GM19463 (cell line): ENCODE measurements at regions not wholly inside any gene's neighbourhood (a gene's known extent, or its start where the extent isn't known, plus 50 kb on each side); places are given as distances from the start of the nearest gene placed in this dataset.

Experiments used
- ATAC-seq: cut with Tn5 transposase; IDR thresholded peaks from one replicate; pipeline ENCODE4 v1.9.1; 2021; ENCODE audit warnings: mild to moderate bottlenecking, moderate library complexity; ENCODE audit not compliant: unreplicated experiment

DNA sequence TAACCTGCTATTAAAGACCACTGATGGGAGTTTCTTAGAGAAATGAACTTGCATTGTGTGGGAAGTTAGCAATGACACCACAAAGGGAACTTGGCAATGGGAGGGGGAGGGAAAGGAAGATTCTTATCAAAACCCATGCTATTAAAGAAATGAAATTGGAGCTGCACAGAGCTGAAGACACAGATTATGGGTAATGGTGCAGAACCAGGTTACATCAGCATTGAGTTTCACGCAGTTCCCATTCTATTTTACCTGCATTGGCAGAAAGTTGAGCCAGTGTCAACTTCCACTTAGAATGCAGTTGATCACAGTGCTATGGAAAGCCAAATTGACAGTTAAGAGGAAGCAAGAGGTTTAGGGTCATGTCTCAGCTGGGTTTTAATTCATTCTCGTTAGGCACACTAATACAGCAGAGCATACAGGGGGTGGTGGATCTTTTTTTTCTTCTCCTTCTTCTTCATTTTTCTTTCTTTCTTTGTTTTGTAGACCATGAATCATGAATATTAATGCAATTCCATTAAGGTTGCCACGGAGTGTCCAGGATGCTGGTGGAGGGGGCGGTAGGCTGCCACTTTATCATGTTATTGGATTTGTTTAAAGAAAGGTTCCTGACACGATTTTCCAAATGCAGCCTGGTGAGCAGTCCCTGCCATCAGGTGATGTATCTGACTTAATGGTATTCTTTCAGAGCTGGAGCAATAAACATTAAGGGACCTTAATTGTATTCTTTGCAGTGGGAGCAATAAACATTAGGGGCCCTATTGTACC lies 1092.0 kb upstream of the MAP3K7 start:
- ATAC-seq, result no peak

DNA sequence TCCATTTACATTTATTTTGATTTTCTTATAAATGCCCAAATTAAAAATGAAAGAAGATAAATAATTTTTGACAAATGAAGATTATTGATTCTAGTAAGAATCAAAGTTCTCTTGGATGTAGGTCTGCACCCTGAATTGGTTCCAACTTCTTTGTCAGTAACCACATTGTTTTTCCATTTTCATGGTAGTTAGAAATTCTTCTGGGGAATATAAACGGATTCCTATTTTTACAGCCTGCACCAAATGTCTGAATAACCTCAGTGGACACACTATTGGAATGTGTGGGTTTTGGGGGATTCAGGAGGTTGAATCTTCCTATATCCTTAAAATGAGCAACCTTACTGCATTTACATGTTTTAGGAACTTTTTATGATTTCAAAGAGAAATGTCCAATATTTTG lies 1085.3 kb upstream of the MAP3K7 start:
- ATAC-seq, result no peak

DNA sequence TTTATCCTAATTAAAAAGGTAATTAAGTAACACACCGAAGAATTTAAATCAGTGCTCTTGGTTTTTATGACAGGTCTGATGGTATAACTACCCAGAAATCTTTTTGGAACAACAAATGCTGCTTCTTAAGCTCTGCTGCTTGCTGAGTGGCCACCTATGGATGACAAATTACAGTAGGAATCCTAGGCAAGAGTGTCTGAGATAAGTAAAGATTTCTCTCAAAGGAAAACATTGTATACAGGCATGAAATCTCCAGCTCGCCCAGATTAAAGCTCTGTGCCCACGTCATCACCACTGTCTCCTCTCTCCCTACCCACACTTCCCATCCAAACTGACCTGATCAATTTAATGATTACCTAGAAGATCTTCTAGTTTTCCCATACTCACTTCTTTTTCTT lies 1083.0 kb upstream of the MAP3K7 start:
- ATAC-seq, result no peak

DNA sequence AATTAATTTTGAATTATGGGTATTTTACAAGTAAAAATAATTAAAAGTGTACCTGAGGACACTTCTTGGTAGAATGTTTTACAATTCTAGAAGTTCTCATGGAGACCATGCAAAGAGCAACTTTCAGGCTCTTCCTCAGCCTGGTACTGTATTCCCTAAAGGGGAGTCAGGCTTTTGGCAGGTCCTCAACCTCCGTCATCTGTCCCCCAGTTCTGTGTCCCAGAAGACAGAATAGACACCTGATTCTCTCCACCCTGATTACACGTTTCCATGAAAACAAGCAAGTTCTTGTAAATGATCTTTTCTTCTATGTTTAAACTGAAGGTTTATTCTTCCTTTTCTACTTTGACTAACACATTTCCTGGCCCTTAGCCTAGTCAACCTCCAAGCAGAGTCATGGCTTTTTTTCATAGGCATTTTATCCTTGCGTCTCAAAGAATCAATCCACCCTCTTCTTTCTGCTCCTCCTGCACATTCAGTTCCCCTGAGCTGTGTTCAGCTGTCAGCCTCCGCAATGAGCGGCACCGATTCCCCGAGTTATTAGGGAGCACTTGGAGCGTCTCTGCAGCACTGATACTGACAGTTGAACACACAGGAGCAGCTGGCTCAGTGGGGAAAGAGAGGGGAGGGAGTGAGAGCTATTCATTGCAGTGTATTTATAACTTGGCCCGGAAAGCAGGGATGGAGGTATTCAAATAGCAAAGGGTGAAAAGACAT lies 1082.4 kb upstream of the MAP3K7 start:
- ATAC-seq, result no peak

DNA sequence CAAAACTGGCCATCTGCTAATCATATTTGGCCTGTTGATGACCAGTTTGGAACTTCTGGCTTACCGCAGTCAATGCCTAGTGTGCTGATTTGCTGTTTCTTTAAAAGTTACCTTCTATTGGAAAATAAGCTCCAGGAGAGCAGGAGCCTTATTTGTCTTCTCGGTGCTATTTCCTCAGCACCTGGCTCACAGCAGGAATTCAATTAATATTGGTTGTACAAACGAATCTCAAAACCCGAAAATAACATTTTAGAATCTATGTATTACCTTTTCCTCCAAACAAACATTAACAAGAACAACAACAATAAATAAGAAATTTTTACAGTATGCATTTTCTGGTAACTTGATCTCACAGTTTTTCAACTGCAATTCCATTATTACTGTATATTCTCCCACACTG lies 1080.7 kb upstream of the MAP3K7 start:
- ATAC-seq, result no peak

DNA sequence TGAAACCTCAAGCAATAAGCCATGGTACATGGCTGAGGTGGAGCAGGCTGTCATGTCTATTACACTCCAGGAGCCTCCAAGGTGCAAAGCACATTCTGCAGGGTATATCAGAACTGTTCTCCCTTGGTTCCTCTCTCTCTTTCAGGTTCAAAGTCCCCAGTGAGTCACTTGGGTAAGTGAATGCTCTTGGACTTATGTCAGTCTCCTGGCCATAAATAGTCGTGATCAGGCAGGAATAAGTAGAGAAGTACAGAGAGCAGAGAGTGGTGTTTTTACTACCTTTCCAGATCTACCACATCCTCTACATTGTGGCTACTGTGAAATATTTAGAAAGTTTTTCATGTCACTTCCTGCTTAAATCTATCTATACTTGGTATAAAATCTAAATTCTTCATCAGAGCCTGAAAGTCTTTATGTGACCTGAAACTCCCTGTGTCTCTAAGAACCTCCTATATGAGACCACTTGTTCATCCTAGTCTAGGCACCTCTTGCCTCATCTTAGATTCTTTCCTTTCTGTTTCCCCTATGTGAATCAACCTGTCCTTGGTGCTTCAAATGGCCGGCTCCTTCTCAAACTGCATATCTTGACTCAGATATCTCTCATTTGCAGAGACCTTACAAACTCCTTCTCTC lies 1077.6 kb upstream of the MAP3K7 start:
- ATAC-seq, result peak; percentile 81

DNA sequence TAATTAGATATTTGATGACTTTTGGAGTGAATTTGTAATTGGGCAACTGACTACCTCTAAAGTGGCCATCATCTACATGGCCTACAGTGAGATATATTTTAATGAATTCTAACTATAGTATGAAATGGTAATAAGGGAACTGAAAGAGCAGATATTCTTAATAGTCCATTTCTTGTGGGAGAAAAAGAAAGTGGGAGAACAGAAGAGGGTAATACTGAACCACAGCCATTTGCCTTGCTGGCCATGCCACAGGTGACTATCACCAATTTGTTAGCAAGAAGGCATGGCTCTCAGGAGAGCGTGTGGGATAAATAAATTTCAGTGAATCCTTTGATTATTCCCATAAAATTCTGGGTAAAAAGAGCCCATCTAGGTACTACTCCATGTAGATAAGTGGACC lies 1074.0 kb upstream of the MAP3K7 start:
- ATAC-seq, result no peak

DNA sequence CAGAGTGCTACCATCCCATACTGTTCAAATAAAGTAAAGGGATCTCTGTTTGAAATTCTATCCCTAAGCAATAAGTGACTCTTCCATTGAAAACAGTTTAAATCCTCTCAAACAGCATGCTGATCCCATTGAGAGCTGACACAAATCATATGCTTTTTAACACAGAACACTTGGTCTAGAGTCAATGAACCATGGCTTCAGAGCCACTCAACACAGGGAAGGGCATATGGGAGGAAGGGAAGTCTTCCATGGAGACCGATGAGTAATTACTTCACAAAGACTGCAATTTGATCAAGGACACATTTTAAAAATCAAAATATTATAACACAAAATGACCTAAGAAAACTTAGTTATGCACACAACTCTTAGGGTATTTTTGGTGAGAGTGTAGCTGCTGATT lies 1073.0 kb upstream of the MAP3K7 start:
- no peak for ATAC-seq

DNA sequence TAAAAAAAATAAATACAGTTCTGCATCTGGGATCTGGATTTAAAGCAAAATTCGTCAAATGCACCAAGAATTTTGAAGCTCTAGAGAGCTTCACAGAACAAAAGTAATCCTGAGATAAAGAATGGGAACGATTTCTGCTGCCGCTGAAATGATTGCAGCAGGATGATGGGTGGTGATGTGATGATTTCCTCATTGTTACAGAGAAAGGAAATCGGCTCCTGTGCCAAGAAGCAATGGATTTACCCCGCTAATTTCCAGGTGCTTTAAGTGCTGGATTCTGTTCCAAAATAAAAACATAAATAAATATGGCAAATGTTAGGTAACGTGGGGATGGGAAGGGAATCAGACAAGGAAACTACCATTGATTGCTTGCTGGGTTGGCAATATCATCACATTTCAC lies 1067.9 kb upstream of the MAP3K7 start:
- no peak for ATAC-seq

DNA sequence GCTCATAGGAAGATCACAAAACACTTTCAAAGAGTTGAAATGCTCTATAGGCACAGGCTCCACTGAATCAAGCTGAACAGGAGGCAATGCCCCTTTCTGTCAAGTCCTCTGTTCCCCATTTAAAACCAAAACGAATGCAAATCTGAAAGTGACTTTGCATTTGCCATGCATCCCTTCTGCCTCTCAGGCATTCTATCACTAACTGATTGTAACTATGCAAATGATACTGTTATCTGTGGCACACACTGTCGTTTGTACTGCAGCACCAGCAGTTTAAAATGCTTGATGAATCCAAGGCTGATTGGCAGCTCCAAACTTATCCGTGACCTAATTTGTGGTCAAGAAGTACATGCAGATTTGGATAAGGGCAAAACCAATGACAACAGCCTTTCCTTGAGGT lies 1067.5 kb upstream of the MAP3K7 start:
- no peak for ATAC-seq

DNA sequence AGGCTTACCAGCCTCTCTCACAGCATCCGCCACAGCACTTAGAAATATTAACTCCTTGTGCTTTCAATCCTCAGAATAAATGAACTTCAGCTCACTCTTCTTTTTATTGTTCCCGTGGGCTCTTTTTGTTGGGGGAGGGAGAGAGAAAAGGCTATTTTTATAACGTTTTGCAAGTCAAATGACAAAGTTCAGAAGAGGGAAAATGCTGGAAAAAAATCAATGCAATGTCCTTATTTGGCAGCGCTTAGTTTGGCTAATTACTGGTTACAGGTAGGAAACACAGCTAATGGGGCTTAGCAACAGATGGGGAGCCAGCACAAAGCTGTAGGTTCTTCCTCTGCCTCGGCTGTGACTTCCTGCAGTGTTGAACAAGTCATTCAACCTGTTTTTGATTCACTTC lies 1067.0 kb upstream of the MAP3K7 start:
- no peak for ATAC-seq

DNA sequence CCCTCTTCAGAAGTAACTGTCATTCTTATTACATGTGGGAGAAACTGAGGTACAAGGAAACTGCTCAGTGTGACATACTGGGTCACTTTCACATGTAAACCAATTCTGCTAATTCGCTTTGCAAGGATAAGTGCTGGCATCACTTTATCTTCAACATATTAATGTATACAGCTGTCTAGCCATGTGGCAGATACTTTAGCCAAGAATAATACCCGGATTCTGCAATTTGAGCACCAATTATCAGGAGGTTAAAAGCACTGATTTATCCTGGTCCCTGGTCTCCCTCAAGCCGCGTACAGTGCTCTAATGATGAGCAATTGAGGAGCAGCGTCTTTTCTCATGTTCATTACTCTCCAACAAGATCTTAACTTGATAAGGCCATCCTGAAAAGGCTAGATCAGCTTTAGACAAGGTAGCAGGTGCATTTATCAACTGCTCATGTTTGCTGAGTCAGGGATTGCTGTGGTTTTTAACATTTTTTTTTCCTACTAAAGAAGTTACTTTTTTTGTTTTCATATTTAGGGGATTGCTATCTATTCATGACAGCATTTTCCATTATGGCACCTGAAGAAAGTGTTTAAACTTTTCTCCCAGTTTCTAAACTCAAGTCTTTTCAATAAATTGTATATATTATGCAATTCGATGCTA lies 1066.3 kb upstream of the MAP3K7 start:
- no peak for ATAC-seq

DNA sequence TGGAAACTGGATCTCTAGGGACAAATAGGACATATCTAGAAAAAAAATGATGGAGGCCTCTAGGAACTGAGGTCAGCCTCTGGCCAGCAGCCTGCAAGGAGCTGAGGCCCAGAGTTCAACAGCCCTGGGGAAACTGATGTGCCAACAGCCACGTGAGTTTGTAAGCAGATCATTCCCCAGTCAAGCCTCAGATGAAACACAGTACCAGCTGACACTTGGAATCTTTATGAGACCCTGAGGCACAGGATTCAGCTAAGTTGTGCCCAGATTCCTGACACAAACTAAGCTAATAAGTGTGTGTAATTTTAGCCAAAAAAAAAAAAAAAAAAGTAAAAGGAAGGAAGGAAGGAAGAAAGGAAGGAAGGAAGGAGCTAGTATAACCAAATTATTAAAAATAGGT lies 1059.8 kb upstream of the MAP3K7 start:
- no peak for ATAC-seq

DNA sequence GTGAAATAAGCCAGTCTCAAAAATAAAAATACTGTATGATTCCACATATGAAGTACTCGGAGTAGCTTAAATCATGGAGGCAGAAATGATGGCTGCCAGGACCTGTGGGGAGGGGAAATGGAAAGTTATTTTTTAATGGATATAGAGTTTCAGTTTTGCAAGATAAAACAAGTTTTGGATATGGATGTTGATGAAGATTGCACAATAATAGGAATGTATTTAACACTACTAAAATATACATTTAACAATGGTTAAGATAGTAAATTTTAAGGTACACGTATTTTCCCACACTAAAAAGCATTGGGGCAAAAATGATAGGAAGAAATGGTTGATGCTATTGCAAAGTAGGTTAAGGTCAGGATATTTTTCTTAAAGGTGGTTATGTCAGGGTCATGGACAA lies 1058.9 kb upstream of the MAP3K7 start:
- ATAC-seq, result no peak

DNA sequence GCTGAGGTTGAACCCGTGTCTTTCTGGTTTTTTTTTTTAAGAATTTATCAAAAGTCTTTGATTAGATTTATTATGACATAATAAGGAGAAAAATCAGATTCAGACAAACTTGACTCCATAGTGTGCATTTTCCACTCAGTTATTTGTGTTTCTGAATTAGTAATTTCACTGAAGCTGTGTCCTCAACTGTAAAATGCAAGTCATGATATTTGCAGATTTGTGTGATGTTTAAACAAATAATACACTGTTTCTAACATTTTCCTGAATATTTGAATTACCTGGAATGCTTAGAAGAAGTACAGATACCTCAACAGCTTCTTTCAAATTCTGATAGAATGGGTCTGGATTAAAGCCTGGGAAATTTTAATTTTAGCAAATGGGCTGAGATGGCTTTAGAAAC lies 1050.3 kb upstream of the MAP3K7 start:
- ATAC-seq, result no peak

DNA sequence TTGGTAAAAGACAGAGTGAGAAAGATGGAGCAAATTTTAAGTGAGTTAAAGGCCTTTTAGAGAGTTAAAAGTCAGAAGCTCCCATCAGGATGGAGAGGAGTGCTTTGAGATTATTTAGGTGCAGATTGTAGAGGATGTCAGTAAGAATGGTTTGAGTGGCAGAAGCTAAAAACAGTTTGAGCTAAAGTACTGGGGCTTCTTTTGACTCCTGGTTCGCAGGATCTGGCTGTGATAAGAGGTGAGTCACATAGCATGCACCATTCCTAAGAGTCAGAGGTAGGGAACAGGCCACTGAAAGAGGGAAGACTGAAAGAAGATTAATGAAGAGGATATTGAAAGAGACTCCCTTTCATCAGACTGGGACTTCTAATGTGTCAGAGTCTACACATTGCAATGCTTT lies 1047.9 kb upstream of the MAP3K7 start:
- ATAC-seq, result no peak

DNA sequence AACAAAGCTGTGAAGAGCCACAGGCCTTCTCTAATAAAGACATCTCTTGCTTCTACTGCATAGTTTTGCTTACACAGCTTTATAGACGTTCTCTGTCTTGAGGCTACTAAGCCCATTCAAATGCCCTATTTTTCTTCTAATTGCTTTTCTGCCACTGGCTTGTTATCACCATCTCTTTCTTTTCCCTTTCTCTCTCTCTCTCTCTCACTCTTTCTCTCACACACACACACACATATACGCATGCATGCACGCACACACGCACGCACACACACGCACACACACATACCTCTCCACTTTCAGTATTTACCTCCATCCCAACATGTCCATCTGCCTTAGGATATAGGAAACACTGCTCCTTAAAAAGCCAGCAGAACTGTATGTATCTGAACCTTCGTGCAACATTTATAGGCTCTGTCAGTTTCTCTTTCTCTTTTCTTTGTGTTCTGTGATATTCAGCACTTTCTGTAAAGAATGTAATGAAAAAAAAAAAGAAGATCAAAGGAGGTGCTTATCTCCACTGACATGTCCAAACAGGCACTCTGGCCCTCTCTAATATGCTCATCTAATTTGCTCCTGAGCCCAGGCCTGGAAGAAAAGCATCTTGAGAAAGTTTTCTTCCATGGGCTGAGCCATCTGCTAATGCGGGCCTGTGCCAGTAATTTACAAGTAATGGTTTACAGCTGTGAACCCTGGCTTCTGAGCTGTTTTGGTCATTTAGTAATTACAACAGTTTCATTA lies 1046.7 kb upstream of the MAP3K7 start:
- ATAC-seq, result no peak

DNA sequence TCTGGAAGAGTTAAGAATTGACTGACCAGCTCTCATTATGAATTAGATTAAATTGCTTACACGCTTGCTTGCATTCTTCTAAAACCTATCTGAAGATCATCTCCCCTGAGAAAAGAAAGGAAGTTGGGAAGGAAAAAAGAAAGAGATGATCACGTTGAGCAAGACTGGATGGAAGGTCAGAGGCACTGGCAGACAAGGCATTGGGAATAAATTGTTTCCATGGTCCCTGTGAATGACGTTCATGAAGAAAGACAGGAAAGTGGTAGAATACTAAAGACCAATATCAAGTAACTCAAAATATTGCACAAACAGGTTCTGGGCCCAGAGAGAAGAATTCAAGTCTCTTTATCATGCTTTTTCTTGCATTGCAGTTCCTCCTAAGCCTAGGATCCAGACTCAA lies 1045.4 kb upstream of the MAP3K7 start:
- ATAC-seq, result no peak

DNA sequence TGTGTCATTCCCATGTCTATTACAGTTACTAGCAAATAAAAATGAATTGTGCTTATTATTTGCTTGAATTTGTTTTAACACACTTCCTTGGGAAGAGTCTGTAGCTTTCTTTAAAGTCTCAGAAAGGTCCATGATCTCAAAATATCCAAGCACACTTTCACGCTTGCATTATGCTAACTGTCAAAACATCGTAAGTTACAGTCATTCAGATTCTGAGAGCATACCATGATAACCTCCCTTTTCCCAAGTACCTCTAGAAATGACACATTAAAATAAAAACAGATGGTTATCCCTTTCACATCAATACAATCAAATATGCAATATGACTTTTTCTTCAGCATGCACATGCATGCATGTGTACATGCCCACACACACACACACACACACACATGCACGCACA lies 1044.4 kb upstream of the MAP3K7 start:
- no peak for ATAC-seq

DNA sequence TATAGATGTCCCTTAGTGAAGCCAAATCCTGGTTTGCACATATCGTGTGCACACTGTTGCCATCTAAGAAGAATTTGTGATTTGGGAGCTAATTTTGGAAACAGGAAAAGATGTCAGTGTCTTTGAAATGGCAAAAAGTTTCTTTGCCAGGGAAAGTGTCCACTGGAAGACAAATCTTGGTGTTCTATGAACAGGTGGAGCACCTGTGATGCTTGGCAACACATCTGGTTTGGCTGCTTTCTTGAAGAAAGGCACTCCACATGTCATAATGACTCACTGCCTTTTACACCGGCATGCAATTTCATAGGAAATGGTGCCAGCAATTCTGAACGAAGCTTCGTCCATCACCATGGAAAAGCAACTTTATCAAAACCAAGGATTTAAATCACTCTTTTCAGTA lies 1040.0 kb upstream of the MAP3K7 start:
- no peak for ATAC-seq

DNA sequence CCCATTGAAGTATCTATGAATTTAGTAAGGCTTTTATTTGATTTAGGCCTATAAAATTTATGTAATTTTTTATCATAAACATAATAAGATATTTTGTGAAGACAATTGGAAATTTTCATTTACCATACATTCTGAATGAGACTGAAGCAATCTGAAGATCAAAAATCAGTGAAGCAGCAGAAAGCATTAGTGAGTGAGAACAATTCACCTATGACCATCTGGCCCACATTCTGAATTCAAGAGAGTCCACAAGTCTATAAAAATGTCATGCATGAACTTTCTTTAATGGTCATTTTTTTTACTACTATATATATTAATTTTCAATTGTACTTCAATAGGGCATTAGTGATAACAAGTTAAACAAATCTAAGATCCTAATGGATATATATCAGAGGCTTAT lies 1026.6 kb upstream of the MAP3K7 start:
- ATAC-seq, result no peak
